Tibial nerve (tissue), 3 donors: ENCODE measurements at regions not wholly inside any gene's neighbourhood (a gene's known extent, or its start where the extent isn't known, plus 50 kb on each side); places are given as distances from the start of the nearest gene placed in this dataset.

Experiments used
- POLR2A ChIP-seq, 2 donors: fragments of 450-650 bp; IDR thresholded peaks; one replicate each; pipeline ENCODE4 v1.6.1; 2017; ENCODE audit warnings: antibody characterized with exemption in 2 of 2, mild to moderate bottlenecking in 2 of 2, moderate library complexity in 2 of 2
- TF ChIP-seq, protein P1 (sequence below), 5 experiments: fragments of 200-600 bp in 3 of 5; fragments of 450-650 bp in 2 of 5; sonication (generic) in 3 of 5; IDR thresholded peaks; one replicate each; pipeline ENCODE4 v1.5.1; 2016 to 2019; ENCODE audit warnings: antibody characterized with exemption in 5 of 5, mild to moderate bottlenecking in 3 of 5, moderate library complexity in 2 of 5

DNA sequence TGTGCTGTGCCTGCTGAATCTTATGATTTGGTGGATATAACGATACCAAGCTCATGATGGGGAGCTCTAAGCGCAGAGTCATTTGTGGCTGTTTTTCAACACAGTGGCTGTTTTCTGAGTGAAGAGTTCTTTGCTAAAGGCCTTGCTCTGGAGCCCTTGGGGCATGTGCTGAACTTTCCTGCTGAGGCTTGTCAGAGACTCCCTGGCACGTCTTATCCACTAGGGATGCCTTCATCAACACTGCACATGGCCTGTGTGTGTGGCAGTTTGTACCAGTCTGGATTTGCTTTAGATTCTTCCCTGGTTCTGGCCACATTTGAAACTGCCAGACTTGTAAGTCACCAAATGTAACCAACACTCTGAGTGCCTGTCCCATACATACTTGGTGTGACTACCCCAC, 188.2 kb downstream of the DMRT2 start:
- TF ChIP-seq, protein P1, sequence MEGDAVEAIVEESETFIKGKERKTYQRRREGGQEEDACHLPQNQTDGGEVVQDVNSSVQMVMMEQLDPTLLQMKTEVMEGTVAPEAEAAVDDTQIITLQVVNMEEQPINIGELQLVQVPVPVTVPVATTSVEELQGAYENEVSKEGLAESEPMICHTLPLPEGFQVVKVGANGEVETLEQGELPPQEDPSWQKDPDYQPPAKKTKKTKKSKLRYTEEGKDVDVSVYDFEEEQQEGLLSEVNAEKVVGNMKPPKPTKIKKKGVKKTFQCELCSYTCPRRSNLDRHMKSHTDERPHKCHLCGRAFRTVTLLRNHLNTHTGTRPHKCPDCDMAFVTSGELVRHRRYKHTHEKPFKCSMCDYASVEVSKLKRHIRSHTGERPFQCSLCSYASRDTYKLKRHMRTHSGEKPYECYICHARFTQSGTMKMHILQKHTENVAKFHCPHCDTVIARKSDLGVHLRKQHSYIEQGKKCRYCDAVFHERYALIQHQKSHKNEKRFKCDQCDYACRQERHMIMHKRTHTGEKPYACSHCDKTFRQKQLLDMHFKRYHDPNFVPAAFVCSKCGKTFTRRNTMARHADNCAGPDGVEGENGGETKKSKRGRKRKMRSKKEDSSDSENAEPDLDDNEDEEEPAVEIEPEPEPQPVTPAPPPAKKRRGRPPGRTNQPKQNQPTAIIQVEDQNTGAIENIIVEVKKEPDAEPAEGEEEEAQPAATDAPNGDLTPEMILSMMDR (IDR thresholded peaks at IDR 0.05), result no peak
- no peak for TF ChIP-seq POLR2A (IDR thresholded peaks at IDR 0.05)
